Kidney glomerular epithelial cell (primary cell): ENCODE measurements at regions not wholly inside any gene's neighbourhood (a gene's known extent, or its start where the extent isn't known, plus 50 kb on each side); places are given as distances from the start of the nearest gene placed in this dataset.

Experiments used
- DNase-seq: peaks from one replicate; lab custom pipeline; 2025; lab: John Stamatoyannopoulos, UW

- DNase-seq: no peak
Observed at GRCh38 chr9:107118863-107119624, 164.0 kb upstream of the RAD23B start.

- no peak for DNase-seq
Observed at GRCh38 chr9:107119735-107120134, 163.3 kb upstream of the RAD23B start.

- DNase-seq: no peak
Observed at GRCh38 chr9:107123389-107123788, 159.7 kb upstream of the RAD23B start.

GRCh38 chr9:107127608-107128007, 155.5 kb upstream of the RAD23B start:
- DNase-seq: no peak

GRCh38 chr9:107131108-107131799, 151.8 kb upstream of the RAD23B start:
- no peak for DNase-seq

GRCh38 chr9:107136296-107136695, 146.8 kb upstream of the RAD23B start:
- no peak for DNase-seq

GRCh38 chr9:107137495-107138202, 145.4 kb upstream of the RAD23B start:
- no peak for DNase-seq

- DNase-seq: no peak
Observed at GRCh38 chr9:107138261-107138992, 144.7 kb upstream of the RAD23B start.

- peak; percentile 36 for DNase-seq
Observed at GRCh38 chr9:107141967-107142366, 141.1 kb upstream of the RAD23B start.

- DNase-seq: no peak
Observed at GRCh38 chr9:107142430-107142829, 140.6 kb upstream of the RAD23B start.

GRCh38 chr9:107142896-107143603, 140.0 kb upstream of the RAD23B start:
- DNase-seq: no peak

- no peak for DNase-seq
Observed at GRCh38 chr9:107144475-107144874, 138.6 kb upstream of the RAD23B start.

GRCh38 chr9:107147134-107147533, 135.9 kb upstream of the RAD23B start:
- no peak for DNase-seq

- no peak for DNase-seq
Observed at GRCh38 chr9:107148216-107148615, 134.9 kb upstream of the RAD23B start.

GRCh38 chr9:107149756-107150155, 133.3 kb upstream of the RAD23B start:
- no peak for DNase-seq

GRCh38 chr9:107153336-107153735, 129.7 kb upstream of the RAD23B start:
- DNase-seq: no peak

GRCh38 chr9:107154291-107154690, 128.8 kb upstream of the RAD23B start:
- DNase-seq: no peak

GRCh38 chr9:107154766-107155165, 128.3 kb upstream of the RAD23B start:
- no peak for DNase-seq

- no peak for DNase-seq
Observed at GRCh38 chr9:107155244-107155817, 127.7 kb upstream of the RAD23B start.

- DNase-seq: no peak
Observed at GRCh38 chr9:107158321-107158720, 124.8 kb upstream of the RAD23B start.

- no peak for DNase-seq
Observed at GRCh38 chr9:107161338-107161737, 121.7 kb upstream of the RAD23B start.
